Mesothelial cell of epicardium (in vitro differentiated cells): ENCODE measurements at regions not wholly inside any gene's neighbourhood (a gene's known extent, or its start where the extent isn't known, plus 50 kb on each side); places are given as distances from the start of the nearest gene placed in this dataset.

ENCODE experiments used
- DNase-seq, 2 experiments: peaks; one replicate each; pipeline ENCODE4 v3.0.0; 2021; ENCODE audit warnings: low spot score in 2 of 2; ENCODE audit not compliant: unreplicated experiment in 2 of 2
- H3K27ac Mint-ChIP-seq: 2 replicates; pipeline ENCODE4 v1.8.0; 2021; ENCODE audit warnings: mixed read lengths
- H3K27me3 Mint-ChIP-seq: 2 replicates; pipeline ENCODE4 v1.8.0; 2021; ENCODE audit warnings: low read depth, mixed read lengths
- H3K36me3 Mint-ChIP-seq: 2 replicates; pipeline ENCODE4 v1.8.0; 2021; ENCODE audit warnings: mixed read lengths
- H3K4me1 Mint-ChIP-seq: 2 replicates; pipeline ENCODE4 v1.8.0; 2021; ENCODE audit warnings: mixed read lengths
- H3K4me3 Mint-ChIP-seq: 2 replicates; pipeline ENCODE4 v1.8.0; 2021; ENCODE audit warnings: mild to moderate bottlenecking, moderate library complexity, mixed read lengths
- H3K9me3 Mint-ChIP-seq: 2 replicates; pipeline ENCODE4 v1.8.0; 2021; ENCODE audit warnings: mixed read lengths
- CTCF ChIP-seq: fragments of 200-600 bp; sonication (generic); IDR thresholded peaks from one replicate; pipeline ENCODE4 v1.5.0; 2021; ENCODE audit warnings: antibody characterized with exemption; ENCODE audit not compliant: unreplicated experiment

GRCh38 chr10:78165172-78165571 lies 131.5 kb downstream of the RPS24 start:
- Mint-ChIP-seq H3K4me1 (peaks cover 9% of the 10 kb centered on the region), H3K36me3 (no peaks in the 10 kb centered on the region), H3K9me3 (peaks cover 10% of the 10 kb centered on the region), H3K27ac (no peak overlapping the region), H3K27me3 (no peaks in the 10 kb centered on the region), H3K4me3 (no peak overlapping the region)
- no peak for DNase-seq
- TF ChIP-seq CTCF, result no peak

GRCh38 chr10:78165617-78166016 lies 132.0 kb downstream of the RPS24 start:
- no peaks in the 10 kb centered on the region for H3K27me3 Mint-ChIP-seq
- TF ChIP-seq CTCF, result no peak

GRCh38 chr10:78166261-78166660 lies 132.6 kb downstream of the RPS24 start:
- Mint-ChIP-seq H3K27me3 (no peaks in the 10 kb centered on the region), H3K9me3 (peaks cover 10% of the 10 kb centered on the region), H3K27ac (no peak overlapping the region), H3K36me3 (no peaks in the 10 kb centered on the region), H3K4me1 (peaks cover 9% of the 10 kb centered on the region), H3K4me3 (no peak overlapping the region)
- TF ChIP-seq CTCF, result no peak
- no peak for DNase-seq

More at GRCh38 chr10:78165617-78166016, 132.0 kb downstream of the RPS24 start:
- Mint-ChIP-seq H3K27ac (no peak overlapping the region), H3K4me1 (peaks cover 9% of the 10 kb centered on the region), H3K4me3 (no peak overlapping the region), H3K36me3 (no peaks in the 10 kb centered on the region), H3K9me3 (peaks cover 10% of the 10 kb centered on the region)
- no peak for DNase-seq

- TF ChIP-seq CTCF, result no peak
- H3K4me1 Mint-ChIP-seq, result peaks cover 9% of the 10 kb centered on the region
- no peak overlapping the region for H3K27ac Mint-ChIP-seq
- no peaks in the 10 kb centered on the region for H3K9me3 Mint-ChIP-seq
- H3K27me3 Mint-ChIP-seq, result peaks cover 5% of the 10 kb centered on the region
- no peaks in the 10 kb centered on the region for H3K36me3 Mint-ChIP-seq
- H3K4me3 Mint-ChIP-seq, result no peak overlapping the region
- no peak for DNase-seq
These were observed 135.6 kb downstream of the RPS24 start for GRCh38 chr10:78169214-78169613.

- no peak overlapping the region for H3K4me3 Mint-ChIP-seq
- no peak for DNase-seq
- H3K27me3 Mint-ChIP-seq, result peaks cover 10% of the 10 kb centered on the region
- H3K36me3 Mint-ChIP-seq, result no peaks in the 10 kb centered on the region
- TF ChIP-seq CTCF, result no peak
- H3K9me3 Mint-ChIP-seq, result no peaks in the 10 kb centered on the region
- H3K4me1 Mint-ChIP-seq, result peaks cover 9% of the 10 kb centered on the region
- H3K27ac Mint-ChIP-seq, result no peak overlapping the region
These were observed 136.4 kb downstream of the RPS24 start for GRCh38 chr10:78170026-78170475.
